ENCODE measurements at regions not wholly inside any gene's neighbourhood (a gene's known extent, or its start where the extent isn't known, plus 50 kb on each side); places are given as distances from the start of the nearest gene placed in this dataset.
A peak's percentile ranks its signal among the peaks of the same experiment; 100 is the strongest.

DNA sequence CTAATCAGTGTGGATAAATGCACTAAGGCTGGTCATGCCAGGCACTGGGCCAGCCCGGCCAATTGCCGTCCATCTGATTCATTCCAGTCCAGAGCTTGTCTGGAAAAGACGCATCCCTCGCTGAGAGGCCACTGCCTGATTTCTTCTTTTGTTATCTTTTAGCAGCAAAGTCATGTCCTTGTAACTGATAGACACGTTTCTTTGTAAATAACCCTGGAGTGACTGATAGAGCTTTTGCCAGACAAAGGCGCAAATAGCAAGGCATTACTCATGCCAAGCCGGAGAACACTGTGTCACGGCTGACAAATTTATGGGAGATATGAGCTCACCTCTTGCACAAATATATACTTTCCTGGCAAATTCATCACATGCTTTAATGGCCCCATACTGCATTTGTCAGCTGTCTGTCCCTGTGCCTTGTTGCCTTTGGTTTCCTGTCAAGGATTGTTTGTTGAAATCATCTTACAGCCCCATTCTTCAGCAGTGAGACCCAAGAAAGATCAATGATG lies 164.4 kb downstream of the ETAA1 start:
- H3K27ac ChIP-seq, result peak overlapping the region; percentile 36; the same call in 1 of the 2 replicates
- TF ChIP-seq, protein P1, sequence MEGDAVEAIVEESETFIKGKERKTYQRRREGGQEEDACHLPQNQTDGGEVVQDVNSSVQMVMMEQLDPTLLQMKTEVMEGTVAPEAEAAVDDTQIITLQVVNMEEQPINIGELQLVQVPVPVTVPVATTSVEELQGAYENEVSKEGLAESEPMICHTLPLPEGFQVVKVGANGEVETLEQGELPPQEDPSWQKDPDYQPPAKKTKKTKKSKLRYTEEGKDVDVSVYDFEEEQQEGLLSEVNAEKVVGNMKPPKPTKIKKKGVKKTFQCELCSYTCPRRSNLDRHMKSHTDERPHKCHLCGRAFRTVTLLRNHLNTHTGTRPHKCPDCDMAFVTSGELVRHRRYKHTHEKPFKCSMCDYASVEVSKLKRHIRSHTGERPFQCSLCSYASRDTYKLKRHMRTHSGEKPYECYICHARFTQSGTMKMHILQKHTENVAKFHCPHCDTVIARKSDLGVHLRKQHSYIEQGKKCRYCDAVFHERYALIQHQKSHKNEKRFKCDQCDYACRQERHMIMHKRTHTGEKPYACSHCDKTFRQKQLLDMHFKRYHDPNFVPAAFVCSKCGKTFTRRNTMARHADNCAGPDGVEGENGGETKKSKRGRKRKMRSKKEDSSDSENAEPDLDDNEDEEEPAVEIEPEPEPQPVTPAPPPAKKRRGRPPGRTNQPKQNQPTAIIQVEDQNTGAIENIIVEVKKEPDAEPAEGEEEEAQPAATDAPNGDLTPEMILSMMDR (IDR thresholded peaks at IDR 0.05), result no peak
- no peak for TF ChIP-seq ZFX (IDR thresholded peaks at IDR 0.05; ENCODE audit: borderline replicate concordance)

DNA sequence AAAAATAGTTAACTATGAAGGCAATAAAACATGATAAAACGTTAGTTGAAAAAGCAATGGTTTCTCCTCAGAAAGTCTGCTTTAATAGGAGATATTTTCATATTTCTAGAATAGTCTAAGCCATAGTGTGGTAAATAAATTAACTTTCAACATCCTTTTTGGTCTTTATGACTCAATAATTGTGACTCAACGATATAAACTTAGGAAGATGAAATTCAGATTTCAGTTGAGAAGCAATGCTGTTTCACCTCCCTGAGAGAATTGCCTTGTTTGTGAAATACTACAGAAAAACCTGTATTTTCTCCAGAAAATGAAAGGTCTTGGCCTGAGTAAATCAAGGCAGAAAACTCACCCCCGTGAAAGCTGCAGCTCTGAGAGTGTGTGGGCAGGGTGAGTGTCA lies 166.9 kb downstream of the ETAA1 start:
- TF ChIP-seq, protein P1 (IDR thresholded peaks at IDR 0.05), result no peak
- no peak for TF ChIP-seq ZFX (IDR thresholded peaks at IDR 0.05; ENCODE audit: borderline replicate concordance)
- H3K27ac ChIP-seq, result no peak overlapping the region

DNA sequence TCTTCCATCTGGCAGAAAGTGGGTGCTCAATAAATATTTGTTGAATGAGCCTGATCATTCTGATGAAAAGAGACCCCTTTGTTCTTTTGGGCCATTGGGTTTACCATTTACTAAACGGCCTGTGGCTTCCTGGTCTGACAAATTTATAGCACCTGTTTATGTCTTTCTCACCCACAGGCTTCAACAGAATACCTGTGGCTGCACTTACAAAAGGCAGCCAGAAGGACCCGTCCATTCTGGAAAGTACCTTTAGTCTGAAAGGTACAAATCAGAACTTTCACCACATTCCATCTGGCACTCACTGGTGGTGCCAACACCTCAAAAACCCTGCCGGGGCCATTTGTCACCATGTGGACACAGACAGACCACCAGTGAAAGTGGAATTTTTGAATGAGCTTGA lies 167.5 kb downstream of the ETAA1 start:
- TF ChIP-seq, protein P1 (IDR thresholded peaks at IDR 0.05), result no peak
- TF ChIP-seq ZFX (IDR thresholded peaks at IDR 0.05; ENCODE audit: borderline replicate concordance), result no peak
- no peak overlapping the region for H3K27ac ChIP-seq

DNA sequence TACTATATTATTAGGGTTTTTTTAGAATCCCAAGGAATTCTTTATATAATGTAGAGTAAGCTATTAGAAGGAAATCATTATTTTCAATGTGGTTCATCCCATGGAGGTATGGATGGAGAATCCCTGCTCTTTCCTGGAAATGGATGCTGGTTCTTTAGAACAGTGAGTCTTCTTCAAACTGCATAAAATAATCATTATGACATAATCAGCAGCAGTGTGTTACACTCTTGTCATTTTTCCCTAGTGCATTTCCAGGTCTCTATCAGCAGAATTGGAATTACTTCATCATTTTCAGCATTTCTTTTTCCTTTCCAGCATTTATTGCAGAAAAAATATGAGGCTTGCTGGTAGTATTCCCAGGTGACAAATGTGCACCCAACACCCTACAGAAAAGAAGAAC lies 168.1 kb downstream of the ETAA1 start:
- no peak for TF ChIP-seq ZFX (IDR thresholded peaks at IDR 0.05; ENCODE audit: borderline replicate concordance)
- TF ChIP-seq, protein P1 (IDR thresholded peaks at IDR 0.05), result no peak
- no peak overlapping the region for H3K27ac ChIP-seq

DNA sequence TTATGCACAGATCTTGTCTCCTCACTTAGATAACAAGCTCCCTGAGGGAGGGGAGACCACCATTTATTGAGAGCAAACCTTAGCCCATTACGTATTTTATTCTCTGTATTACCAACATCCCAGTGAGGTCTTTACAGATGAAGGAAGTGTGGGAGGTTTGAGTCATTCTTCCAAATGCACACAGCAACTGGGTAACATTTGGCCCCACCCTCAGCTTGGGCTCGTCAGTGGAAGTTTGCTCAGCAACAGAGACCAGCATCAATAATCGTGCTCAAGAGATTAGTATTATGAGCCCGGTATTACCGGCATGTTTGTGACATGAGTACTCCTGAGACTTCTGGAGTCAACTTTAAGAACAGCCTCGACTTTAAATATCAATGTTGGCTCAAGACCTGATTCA lies 168.6 kb downstream of the ETAA1 start:
- no peak overlapping the region for H3K27ac ChIP-seq
- TF ChIP-seq, protein P1 (IDR thresholded peaks at IDR 0.05), result no peak
- no peak for TF ChIP-seq ZFX (IDR thresholded peaks at IDR 0.05; ENCODE audit: borderline replicate concordance)

DNA sequence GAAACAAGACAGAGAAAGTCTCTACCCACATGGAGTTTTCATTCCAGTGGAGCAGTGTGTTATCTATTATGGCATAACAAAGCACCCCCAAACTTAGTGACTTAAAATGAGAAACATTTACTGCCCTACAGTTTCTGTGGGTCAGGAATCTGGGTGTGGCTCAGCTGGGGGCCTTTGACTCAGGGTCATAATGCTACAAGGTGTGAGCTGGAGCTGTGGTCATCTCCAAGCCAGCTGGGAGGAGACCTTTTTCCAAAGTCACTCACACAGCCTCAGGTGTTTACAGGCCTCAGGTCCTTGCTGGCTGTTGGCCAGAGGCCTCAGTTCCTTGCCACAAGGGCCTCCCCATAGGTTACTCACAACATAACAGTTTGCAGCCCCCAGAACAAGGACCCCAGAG lies 169.2 kb downstream of the ETAA1 start:
- TF ChIP-seq, protein P1 (IDR thresholded peaks at IDR 0.05), result no peak
- no peak for TF ChIP-seq ZFX (IDR thresholded peaks at IDR 0.05; ENCODE audit: borderline replicate concordance)
- H3K27ac ChIP-seq, result no peak overlapping the region

DNA sequence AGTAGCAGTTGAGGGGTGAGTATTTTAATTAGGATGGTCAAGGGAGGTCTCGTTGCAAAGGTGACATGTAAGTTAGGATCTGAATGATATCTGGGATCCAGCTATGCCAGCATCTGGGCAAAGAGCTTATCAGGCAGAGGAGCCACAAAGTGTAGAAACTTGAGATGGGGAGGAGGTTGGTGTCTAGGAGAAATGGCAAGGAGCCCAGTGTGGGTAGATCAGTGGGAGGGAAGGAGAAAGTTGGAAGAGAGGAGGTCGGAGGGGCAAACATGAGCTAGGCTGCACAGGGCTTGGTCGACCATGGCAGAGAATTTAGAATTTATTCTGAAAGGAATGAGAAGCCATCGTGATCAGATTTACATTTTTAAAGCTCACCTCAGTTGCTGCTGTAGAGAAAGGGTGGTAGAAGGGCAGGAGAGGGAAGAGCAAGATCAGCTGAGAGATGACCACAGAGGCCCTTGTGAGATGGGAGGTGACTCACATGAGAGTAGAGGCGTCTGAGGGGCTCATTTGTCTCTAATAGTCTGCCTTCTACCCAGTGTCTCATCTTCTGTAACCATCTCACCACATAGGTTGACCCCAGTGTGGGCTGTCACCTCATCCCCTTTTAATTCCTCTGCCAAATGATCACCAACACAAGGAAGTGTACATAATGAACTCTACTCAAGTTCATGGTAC lies 170.0 kb downstream of the ETAA1 start:
- TF ChIP-seq ZFX (IDR thresholded peaks at IDR 0.05; ENCODE audit: borderline replicate concordance), result no peak
- TF ChIP-seq, protein P1 (IDR thresholded peaks at IDR 0.05), result no peak
- H3K27ac ChIP-seq, result no peak overlapping the region

Data from 22Rv1 (cell line).